M059J (cell line): ENCODE measurements at regions not wholly inside any gene's neighbourhood (a gene's known extent, or its start where the extent isn't known, plus 50 kb on each side); places are given as distances from the start of the nearest gene placed in this dataset.
A peak's percentile ranks its signal among the peaks of the same experiment; 100 is the strongest.

ENCODE experiments used
- DNase-seq: peaks from one replicate; pipeline ENCODE4 v3.0.0-alpha.2; 2012; ENCODE audit warnings: low read depth

DNA sequence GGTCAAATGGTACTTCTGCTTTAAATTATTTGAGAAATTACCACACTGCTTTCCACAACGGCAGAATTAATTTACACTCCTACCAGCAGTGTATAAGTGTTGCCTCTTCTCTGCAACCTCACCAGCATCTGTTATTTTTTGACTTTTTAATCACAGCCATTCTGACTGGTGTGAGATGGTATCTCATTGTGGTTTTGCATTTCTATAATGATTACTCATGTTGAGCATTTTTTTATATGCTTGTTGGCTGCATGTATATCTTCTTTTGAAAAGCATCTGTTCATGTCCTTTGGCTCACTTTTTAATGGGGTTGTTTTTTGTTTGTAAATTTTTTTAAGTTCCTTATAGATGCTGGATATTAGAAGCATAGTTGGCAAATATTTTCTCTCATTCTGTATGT lies 446.7 kb downstream of the PMP22 start:
- DNase-seq = no peak

DNA sequence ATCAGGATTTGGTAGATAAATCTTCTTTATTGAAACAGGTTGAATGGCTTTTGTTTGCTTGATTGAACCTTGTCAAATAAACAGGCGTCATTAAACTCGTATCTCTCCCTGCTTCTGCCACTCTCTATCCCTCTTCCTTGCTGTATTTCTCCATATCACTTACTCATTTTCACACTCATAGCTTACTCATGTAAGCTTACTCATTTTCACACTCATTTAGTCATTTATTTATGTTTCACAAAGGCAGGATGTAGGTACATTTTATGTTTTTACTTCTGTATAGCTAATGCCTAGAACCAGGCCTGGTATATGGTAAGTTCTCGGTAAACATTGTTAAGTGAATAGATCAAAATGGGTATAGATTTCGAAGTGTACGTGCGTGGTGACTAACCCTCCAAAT lies 450.0 kb downstream of the PMP22 start:
- no peak for DNase-seq

DNA sequence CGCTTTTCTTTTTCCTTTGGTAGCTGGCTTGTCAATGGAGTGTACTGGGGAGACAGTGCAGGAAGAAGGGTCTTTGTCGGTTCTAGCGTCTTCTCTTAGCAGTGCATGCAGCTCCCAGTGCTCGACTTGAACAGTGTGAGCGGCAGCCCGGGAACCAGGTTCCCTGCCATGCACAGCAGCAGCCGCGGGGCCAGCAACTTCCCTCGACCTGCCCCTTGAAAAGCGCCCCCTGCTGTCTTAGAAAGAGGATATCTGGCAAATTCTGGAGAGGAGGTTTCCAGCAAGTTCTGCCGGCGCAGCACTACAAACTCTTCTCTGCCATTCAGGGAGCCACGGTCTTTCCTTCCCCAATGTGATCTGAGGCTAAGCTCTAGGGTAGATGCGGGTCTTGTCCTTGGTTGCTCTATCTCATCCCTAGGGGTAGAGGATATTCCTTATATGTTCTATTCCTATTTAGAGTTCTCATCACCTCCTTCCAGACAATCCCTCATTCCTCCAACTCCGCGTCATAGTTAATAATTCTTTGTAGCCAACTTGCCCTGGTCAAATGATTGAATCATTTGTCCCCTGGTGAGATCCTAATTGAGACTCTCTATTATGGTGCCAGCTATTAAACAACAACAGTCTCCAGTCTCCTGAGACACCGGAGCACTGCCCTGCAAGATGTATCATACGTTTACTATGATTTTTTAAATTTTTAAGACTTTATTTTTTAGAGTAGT lies 451.3 kb downstream of the PMP22 start:
- DNase-seq = peak; percentile 16

DNA sequence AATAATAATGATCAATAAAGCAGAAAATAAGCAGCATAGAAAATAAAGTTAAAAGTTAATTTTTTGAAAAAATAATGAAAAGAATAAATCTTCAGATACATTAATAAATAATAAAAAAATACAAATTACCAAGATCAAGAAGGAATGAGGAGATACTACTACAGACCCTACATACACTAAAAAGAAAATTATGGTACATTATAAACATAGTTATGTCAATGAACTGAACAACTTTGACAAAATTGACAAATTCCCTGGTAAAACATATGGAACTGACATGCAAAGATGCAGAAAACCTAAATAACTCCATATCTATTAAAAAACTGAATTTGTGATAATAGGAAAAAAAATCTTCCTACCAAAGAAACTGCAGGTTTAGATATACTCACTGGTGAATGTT lies 456.7 kb downstream of the PMP22 start:
- DNase-seq = no peak

DNA sequence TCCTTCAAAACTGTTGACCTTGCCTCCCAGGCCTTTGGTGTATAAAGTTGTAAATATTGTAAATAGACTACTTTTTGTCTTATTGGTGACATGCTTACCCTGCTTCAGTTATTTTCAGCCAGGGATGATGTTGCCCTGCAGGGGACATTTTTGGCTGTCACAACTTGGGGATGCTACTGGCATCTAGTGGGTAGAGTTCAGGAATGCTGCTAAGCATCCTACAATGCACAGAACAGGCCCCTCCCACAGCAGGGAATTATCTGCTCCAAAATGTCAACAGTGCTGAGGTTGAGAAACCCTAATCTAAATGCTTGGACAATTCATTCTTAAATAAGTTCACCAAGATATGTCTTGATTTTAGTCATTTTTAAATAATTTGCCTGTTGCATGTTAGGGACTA lies 459.8 kb downstream of the PMP22 start:
- DNase-seq = no peak

DNA sequence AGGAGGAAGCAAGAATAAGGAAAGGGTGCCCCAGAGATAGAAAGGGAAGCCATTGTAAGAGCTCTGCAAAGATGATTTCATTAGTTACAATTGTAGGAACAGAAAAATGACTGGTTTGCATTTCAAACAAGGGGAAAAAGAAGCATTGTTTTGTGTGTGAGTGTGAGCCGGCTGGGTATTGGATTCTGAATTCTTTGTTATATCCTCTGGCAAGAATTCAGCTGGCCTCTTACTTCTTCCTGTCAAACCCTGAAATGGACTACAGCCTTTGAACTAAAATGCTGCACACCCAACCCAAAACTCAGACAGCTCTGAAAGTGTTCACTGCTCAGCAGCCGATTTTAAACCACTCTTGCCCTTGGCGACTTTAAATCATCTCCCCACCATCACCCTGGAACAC lies 461.3 kb downstream of the PMP22 start:
- no peak for DNase-seq

DNA sequence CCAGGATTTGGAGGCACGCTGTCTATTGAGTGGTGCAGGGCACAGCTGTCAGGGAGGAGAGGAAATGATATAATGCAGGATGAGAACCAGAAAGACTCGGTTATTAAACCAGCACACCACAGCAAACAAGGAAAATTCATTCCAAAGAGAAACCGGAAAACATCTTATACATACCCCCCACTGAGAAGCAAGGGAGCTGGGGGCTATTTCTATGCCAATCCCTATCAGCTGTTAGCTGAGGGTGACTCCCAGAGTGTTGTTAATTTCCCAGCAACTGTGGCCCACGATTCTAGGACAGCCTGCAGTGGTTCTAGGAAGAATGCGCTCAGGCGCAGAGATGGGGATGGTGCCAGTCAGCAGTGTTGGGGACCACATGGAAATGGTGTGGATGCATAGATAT lies 467.3 kb downstream of the PMP22 start:
- DNase-seq = no peak

DNA sequence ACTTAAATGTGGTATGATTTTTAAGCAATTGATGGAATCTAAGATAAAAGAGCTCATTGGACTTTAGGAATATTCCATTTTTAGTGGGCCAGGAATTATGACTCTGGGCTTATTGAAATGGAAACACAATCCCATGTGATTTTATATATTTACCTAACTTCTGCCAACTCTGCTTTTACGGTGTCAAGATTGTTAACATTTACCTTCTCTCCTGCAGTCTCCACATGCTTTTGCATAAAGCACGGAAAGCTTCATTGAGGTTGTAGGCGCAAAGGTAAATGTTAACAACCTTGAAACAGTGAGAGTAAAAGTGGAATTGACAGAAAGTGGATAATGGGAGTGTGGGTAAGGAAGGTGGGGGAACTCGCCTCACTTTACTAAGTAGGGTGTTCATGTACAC lies 468.1 kb downstream of the PMP22 start:
- no peak for DNase-seq

DNA sequence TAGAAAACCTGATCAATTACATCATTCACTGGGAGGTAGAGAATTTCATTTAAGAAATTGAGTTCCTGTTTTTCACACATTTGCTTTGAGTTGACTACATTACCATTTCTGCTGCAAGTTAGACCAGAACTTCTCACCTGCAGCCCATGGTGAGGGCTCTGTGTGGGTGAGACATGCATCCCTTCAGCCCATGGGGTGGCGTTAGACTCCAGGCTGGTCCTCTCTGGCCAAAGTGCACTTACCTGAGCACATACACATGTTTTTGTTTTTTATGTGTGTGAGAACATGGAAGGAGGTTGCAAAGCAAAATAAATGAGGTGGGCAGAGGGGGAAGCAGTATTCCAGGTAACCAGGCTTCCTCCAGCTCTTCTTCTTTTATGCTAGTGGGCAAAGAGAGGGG lies 470.2 kb downstream of the PMP22 start:
- DNase-seq = no peak

DNA sequence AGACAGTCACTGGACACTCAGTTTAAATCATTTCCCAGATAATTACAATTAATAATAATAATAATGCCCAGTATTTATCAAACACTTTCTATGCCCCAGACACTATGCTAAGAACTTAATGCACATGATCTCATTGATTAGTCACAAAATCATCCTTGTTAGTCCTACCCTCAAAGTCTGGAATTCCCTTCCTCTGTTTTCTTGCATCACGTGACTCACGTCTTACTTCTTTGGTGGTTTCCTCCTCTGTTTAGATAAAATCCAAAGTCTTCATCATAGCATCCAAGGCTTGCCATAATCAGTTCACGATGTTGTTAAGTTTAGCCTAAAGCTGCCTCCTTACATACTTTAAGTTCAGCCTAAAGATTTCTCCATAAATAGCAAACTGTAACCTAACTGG lies 471.9 kb downstream of the PMP22 start:
- DNase-seq = peak; percentile 42

DNA sequence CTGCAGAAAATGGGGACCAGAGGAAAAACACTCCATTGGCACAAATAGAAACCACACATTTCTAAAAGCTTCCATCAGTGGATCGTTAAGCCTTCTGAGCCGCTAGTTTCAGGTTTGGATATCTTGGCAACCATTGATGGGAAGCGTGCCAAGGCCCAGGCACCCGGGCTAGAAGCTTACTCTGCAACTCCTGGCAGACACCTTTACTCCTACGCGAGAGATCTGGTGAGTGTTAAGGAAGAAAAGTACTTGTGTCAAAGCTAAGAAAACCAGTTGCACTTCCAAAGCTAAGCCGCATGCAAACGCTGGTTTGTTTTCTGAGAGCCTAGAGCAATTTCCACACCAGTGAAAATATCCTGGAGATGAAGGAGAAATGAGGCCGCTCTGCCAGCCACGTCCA lies 472.4 kb downstream of the PMP22 start:
- peak; percentile 28 for DNase-seq

DNA sequence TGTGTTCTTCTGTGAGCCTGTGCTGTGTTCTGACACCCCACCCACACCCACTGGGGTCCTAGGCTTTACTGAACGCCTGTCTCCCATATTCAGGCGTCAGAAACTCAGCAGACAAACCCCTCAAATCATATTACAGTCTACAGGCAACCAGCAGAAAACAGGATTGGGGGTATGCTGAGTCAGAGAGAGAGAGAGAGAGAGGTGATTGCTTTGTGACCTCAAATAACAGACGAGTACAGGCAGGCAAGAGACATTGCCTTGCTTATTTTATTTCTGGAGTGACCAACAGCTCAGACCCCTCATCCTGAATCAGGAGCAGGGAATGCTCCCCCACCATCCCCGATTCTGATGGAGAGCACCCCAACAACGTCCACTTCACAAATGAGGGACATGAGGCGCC lies 473.9 kb downstream of the PMP22 start:
- no peak for DNase-seq

DNA sequence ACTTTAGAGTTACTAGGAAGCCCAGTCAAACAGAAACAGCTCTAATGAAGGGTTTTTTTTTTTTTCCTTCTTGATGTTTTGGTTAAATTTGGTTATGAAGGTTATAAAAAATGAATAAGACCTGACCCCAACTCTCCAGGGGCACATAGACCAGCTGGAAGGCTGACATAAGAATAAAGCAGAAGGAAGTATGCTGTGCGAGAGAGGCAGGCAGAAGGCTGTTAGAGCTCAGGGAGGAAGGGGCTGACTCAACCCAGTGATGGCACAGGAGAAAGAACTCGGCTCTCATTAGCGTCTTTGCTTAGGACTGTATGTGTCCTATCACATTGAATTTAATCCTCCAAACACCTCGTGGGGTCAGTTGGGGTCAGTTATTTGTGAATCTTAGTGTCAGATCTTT lies 474.6 kb downstream of the PMP22 start:
- DNase-seq = no peak

DNA sequence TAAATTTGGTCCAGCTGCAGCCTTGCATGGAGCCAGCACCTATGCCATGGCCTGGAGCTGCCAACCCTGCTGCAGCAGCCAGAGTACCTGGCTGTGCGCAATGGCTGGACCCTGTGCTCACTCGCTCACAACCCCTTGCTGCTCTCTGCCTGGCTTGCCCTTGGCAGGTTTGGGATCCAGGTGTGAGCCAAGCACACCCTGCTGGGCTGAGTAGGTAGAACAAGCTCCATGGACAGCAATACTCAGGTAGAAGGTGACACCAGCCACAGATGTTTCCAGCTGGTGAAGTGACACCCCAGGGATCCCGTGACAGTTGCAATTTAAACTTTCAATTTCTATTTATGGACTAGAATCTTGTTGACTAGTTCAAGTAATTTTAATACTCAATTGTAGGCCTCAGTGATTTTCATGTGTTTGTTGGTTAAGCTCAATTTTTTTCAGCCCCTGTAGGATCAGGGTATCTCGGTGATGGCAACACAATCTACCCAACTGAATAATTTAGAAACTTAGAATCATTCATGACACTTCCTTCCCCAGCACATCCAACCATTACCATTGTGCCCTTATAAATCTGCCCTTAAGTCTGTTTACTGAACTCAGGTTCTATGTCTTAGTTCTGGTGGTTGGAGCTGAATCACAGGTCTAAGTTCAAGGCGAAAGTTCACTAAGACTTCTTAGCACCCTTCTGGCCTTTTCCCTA lies 480.0 kb downstream of the PMP22 start:
- no peak for DNase-seq

DNA sequence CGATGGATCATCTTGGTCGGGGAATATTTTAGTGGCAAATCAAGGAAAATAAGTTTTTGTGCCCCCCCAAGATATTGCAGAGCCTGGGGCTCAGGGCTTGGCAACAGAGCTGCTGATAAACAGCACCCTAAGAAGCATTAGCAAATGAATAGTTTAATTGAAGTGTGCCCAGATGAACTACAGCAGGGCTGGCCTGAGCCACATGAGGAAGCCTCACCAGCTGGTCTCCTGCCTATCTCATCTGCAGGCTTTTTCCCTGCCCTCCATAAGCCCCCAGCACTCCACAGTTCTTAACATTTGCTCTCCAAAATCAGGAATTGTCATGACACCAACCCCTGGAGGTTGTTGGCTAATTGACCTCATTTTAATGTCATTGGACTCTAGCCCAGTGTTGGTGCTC lies 480.2 kb downstream of the HS3ST3B1 start:
- no peak for DNase-seq

DNA sequence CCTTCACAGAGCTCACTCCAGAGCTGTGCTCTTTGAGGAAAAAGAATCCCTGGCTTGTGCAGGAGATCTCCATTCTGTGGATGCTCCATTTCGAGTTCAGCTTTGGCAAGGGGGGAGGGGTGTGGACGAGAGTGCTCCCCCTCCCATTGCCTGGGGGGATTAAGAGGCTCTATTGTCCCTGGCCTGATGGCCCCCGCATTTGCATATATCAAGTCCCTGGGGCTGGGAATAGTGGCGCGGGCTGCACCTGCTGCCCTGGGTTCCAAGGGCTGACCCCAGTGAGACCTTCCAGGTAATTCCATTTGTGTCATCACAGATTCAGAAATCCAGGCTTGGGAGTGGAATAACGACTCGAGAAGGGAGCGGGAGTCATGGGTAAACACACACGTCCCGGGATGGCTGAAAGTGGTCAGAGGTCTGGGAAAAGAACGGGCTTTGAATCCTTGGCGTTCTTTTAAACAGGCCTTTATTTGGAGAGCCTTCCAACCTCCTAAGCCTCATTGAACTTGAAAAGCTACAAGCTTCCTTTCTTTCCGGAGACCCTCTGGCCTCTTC lies 479.3 kb downstream of the HS3ST3B1 start:
- no peak for DNase-seq

DNA sequence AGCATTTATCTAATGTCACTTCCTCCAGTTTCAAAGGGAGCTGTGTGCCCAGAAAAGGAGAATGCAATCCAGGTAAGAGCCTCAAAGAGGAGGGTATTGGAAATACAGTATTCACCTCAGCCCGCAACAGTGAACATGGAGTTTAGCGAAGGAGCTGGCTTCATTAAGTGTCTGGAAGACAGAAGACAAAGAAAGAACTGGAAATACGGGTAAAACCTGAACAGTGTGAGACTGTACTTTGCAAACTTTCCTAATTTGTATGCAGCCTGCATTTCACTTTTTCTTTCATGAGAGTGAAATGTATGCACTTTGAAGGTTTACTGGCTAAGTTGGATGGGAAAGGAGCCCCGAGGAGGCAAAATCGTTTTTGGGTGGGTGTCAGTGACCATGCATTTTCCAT lies 478.4 kb downstream of the HS3ST3B1 start:
- no peak for DNase-seq

DNA sequence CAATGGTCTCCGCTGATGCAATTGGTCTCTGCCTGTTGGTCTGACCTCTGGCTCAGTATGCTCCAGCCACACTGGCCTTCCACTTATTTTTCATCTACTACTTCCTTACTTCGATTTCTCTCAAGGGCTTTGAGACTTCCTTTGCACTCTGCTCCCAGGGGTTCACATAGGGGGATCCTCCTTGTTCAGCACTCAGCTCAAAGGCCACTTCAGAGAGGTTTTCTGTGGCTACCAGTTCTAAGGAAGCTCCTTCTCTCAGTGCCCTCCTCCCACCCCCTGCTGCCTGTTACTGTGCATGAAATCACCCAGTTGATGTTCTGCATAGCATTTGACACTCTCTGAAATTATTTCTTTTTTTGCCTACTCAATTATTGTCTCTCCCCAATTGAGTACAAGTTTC lies 476.4 kb downstream of the HS3ST3B1 start:
- no peak for DNase-seq

DNA sequence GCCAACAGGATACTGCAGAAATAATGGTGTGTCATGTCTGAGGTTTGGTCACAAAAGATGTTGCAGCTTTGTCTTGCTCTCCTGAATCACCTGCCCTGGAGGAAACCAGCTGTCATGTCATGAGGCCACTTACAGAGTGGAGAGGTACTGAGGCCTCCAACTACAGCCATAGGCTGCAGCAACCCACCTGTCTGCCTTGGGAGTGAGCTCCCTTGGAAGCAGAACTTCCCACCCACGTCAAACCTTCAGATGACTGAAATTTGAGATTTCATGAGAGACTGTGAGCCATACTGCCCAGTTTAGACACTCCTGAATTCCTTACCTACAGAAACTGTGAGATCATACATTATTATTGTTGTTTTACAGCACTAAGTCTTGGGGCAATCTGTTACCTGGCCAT lies 475.9 kb downstream of the HS3ST3B1 start:
- peak; percentile 4 for DNase-seq

DNA sequence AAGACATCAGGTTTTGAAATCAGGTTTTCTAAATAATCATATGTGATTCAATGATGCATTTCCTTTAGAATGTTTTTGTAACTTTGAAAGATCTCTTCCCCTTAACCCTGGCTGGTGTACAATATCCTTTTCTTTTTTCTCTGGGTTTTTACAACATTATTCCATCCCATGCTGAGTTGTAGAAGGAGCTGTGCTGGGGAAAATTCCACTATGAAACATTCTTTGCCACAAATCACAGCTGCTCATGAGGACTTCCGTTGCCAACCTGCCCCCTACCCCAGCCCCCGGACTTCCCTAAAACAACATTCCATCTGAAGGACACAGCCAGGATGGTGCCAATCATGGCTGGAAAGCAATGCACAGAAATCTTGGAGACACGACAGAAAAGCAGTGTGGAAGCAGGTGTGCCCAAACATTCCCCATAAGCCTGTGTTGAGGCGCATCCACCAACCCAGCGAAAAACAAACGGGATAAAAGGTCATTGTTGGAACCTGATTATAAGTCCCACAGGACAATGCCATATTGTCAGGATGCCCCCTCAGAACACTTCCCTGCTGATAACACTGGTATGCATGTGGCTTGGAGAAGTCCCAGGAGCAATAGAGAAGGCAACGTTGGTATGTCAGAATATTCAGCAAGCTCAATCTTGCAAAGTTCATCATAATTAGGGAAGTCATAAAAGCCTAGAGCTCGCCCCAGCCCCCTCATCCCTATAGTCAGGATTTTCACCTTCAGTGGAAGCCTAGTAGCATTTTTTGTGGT lies 475.0 kb downstream of the HS3ST3B1 start:
- DNase-seq = peak; percentile 7

DNA sequence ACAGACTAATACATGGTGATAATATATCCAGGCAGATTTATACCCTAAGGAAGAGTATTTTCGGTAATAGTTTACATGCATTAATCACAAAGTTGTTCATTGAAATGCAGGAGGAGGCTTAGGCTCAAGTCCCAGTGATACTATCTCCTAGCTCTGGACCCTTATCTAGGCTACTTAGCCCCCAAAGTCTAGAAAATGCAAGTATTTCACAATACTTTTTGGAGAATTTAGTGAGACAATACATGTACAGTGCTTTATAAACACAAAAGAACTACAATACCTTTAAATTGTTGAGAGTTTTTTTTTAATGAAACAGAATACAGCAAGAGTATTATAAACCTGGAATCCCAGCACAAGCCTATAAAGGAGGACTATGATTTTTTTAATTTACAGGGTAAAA lies 473.9 kb downstream of the HS3ST3B1 start:
- no peak for DNase-seq

DNA sequence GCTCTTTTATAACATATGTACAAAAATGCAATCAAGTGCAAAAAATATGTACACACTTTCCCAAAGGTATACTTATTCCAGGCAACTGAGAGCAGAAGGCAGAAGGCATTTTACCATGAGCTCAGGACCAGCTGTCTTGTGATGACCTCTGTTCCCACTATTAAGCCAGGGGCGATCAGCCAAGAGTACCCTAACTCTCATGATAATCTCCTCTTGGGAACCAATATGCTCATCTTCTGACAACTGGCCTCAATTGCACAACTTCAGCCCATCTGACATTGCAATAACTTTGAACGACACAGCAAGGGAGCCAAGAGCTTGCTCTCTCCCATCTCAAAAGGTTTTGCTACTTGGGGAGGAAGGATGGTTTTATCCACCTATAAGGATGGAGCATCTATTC lies 471.9 kb downstream of the HS3ST3B1 start:
- DNase-seq = no peak

DNA sequence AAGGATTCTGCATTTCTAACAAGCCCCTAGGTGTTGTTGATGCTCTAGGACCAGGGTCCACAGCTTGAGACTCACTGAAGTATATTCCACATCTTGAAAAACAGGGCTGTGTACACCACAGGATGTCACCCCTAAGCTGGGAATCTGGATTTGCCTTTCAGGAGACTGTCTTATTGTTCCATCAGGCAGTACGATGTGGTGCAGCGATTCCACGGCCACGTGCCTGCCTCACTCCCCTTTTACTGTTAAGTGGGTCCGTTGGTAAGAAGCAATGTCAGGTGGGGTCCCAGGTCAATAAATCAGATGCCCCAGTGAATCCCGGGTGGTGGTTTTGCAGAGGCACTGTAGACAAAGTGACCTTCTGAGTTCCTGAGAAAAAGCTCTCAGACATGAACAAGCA lies 470.7 kb downstream of the HS3ST3B1 start:
- no peak for DNase-seq
